Liver (tissue), 3 donors: ENCODE measurements at regions not wholly inside any gene's neighbourhood (a gene's known extent, or its start where the extent isn't known, plus 50 kb on each side); places are given as distances from the start of the nearest gene placed in this dataset.

Experiments used
- CTCF ChIP-seq: fragments of 150-350 bp; IDR thresholded peaks from 2 replicates; pipeline ENCODE4 v1.5.1; 2017; ENCODE audit warnings: improper control_type of control experiment, low read depth, low read length; ENCODE audit not compliant: missing input control
- EGR1 ChIP-seq, 2 donors: IDR thresholded peaks; 2 replicates each; pipeline ENCODE4 v1.6.1; 2016 to 2018; ENCODE audit warnings: antibody characterized with exemption in 2 of 2, low read depth in 2 of 2
- REST ChIP-seq: IDR thresholded peaks from 2 replicates; pipeline ENCODE4 v1.6.1; 2016; ENCODE audit warnings: antibody characterized with exemption, mild to moderate bottlenecking
- SP1 ChIP-seq: IDR thresholded peaks from 2 replicates; pipeline ENCODE4 v1.6.1; 2018; ENCODE audit warnings: antibody characterized with exemption, mild to moderate bottlenecking
- donor health status: healthy.
- donor health status: healthy.

GRCh38 chr9:28747351-28747985 lies 1174.2 kb upstream of the C9orf72 start:
- TF ChIP-seq REST (no peak), CTCF (no peak), SP1 (no peak), EGR1 (IDR thresholded peaks at IDR 0.05; ENCODE audit: low read depth in 2 of 2) (no peak)
